ENCODE measurements at regions not wholly inside any gene's neighbourhood (a gene's known extent, or its start where the extent isn't known, plus 50 kb on each side); places are given as distances from the start of the nearest gene placed in this dataset.

GRCh38 chr4:31052519-31052918, 332.4 kb downstream of the PCDH7 start:
- H3K36me3 ChIP-seq (ENCODE audit: insufficient read depth, low read length): no peaks in the 10 kb centered on the region
- no peak overlapping the region for H2AFZ ChIP-seq (ENCODE audit: low read length)
- no peak overlapping the region for H3K9ac ChIP-seq (ENCODE audit: low read length)
- no peaks in the 10 kb centered on the region for H3K79me2 ChIP-seq (ENCODE audit: insufficient read depth, low read length)
- no peak overlapping the region for H3K4me2 ChIP-seq (ENCODE audit: low read length)
- no peaks in the 10 kb centered on the region for H4K20me1 ChIP-seq (ENCODE audit: insufficient read depth, low read length)
- TF ChIP-seq CTCF (IDR thresholded peaks at IDR 0.05; ENCODE audit: low read length): no peak
- no peak for TF ChIP-seq EZH2 (IDR thresholded peaks at IDR 0.05; ENCODE audit: borderline replicate concordance, low read length)
- H3K9me3 ChIP-seq (ENCODE audit: low read length): no peaks in the 10 kb centered on the region
- no peak overlapping the region for H3K27ac ChIP-seq (ENCODE audit: low read depth, low read length, poor library complexity, severe bottlenecking)
- no peaks in the 10 kb centered on the region for H3K9me2 ChIP-seq (ENCODE audit: low read depth, low read length)
- no peaks in the 10 kb centered on the region for H3K4me1 ChIP-seq (ENCODE audit: insufficient read depth, low read length, severe bottlenecking)
- no peaks in the 10 kb centered on the region for H3K27me3 ChIP-seq (ENCODE audit: insufficient read depth, low read length)
- no peaks in the 10 kb centered on the region for H3F3A ChIP-seq (ENCODE audit: insufficient read depth, low read length)
- no peak overlapping the region for H3K4me3 ChIP-seq (ENCODE audit: low read depth, low read length, poor library complexity, severe bottlenecking)

- no peaks in the 10 kb centered on the region for H3F3A ChIP-seq (ENCODE audit: insufficient read depth, low read length)
- no peaks in the 10 kb centered on the region for H3K36me3 ChIP-seq (ENCODE audit: insufficient read depth, low read length)
- H3K4me2 ChIP-seq (ENCODE audit: low read length): no peak overlapping the region
- H3K79me2 ChIP-seq (ENCODE audit: insufficient read depth, low read length): no peaks in the 10 kb centered on the region
- no peaks in the 10 kb centered on the region for H4K20me1 ChIP-seq (ENCODE audit: insufficient read depth, low read length)
- TF ChIP-seq EZH2 (IDR thresholded peaks at IDR 0.05; ENCODE audit: borderline replicate concordance, low read length) (no peak), CTCF (IDR thresholded peaks at IDR 0.05; ENCODE audit: low read length) (no peak)
- H3K27ac ChIP-seq (ENCODE audit: low read depth, low read length, poor library complexity, severe bottlenecking): no peak overlapping the region
- no peak overlapping the region for H3K9ac ChIP-seq (ENCODE audit: low read length)
- H3K27me3 ChIP-seq (ENCODE audit: insufficient read depth, low read length): no peaks in the 10 kb centered on the region
- H3K9me3 ChIP-seq (ENCODE audit: low read length): no peaks in the 10 kb centered on the region
- no peaks in the 10 kb centered on the region for H3K9me2 ChIP-seq (ENCODE audit: low read depth, low read length)
- H2AFZ ChIP-seq (ENCODE audit: low read length): no peak overlapping the region
- H3K4me1 ChIP-seq (ENCODE audit: insufficient read depth, low read length, severe bottlenecking): no peaks in the 10 kb centered on the region
- H3K4me3 ChIP-seq (ENCODE audit: low read depth, low read length, poor library complexity, severe bottlenecking): no peak overlapping the region
These were observed 333.3 kb downstream of the PCDH7 start for GRCh38 chr4:31053451-31053850.

- Histone ChIP-seq H4K20me1 (ENCODE audit: insufficient read depth, low read length) (no peaks in the 10 kb centered on the region), H3K9me3 (ENCODE audit: low read length) (no peaks in the 10 kb centered on the region), H3K9me2 (ENCODE audit: low read depth, low read length) (no peaks in the 10 kb centered on the region), H3K4me3 (ENCODE audit: low read depth, low read length, poor library complexity, severe bottlenecking) (no peak overlapping the region), H3F3A (ENCODE audit: insufficient read depth, low read length) (no peaks in the 10 kb centered on the region), H3K4me1 (ENCODE audit: insufficient read depth, low read length, severe bottlenecking) (no peaks in the 10 kb centered on the region), H3K4me2 (ENCODE audit: low read length) (no peak overlapping the region), H3K9ac (ENCODE audit: low read length) (no peak overlapping the region), H3K79me2 (ENCODE audit: insufficient read depth, low read length) (no peaks in the 10 kb centered on the region), H2AFZ (ENCODE audit: low read length) (no peak overlapping the region), H3K27me3 (ENCODE audit: insufficient read depth, low read length) (no peaks in the 10 kb centered on the region), H3K36me3 (ENCODE audit: insufficient read depth, low read length) (no peaks in the 10 kb centered on the region), H3K27ac (ENCODE audit: low read depth, low read length, poor library complexity, severe bottlenecking) (no peak overlapping the region)
- TF ChIP-seq CTCF (IDR thresholded peaks at IDR 0.05; ENCODE audit: low read length) (no peak), EZH2 (IDR thresholded peaks at IDR 0.05; ENCODE audit: borderline replicate concordance, low read length) (no peak)
These were observed 334.1 kb downstream of the PCDH7 start for GRCh38 chr4:31054295-31054694.

Measured in OCI-LY1 (cell line).